ENCODE measurements at regions not wholly inside any gene's neighbourhood (a gene's known extent, or its start where the extent isn't known, plus 50 kb on each side); places are given as distances from the start of the nearest gene placed in this dataset.

GRCh38 chr5:17761326-17761725 is 127.1 kb downstream of the TAF11L14 start:
- no peak overlapping the region for H2BK120ac ChIP-seq (ENCODE audit: low read depth, low read length)
- no peak overlapping the region for H3K23ac ChIP-seq (ENCODE audit: low read depth, low read length)
- no peaks in the 10 kb centered on the region for H4K20me1 ChIP-seq (ENCODE audit: insufficient read depth, low read length)
- no peak overlapping the region for H2AFZ ChIP-seq (replicated peaks; ENCODE audit: low read length, poor library complexity)
- WGBS, 2 experiments (ENCODE audit: extremely low coverage in 2 of 2, insufficient read length in 1 of 2), result no CpG with 5 or more reads among the region's 4 CpGs
- H2BK5ac ChIP-seq (ENCODE audit: low read depth, low read length, poor library complexity, severe bottlenecking), result no peak overlapping the region
- ChIA-PET POLR2A (ENCODE audit: unreplicated experiment) (no interaction called here), CTCF (no interaction called here)
- H3K9me3 ChIP-seq (ENCODE audit: control insufficient read depth, insufficient read depth, low read length), result no peaks in the 10 kb centered on the region; the same call in 1 of the 2 replicates
- dilution Hi-C loops (cut with HindIII; ENCODE audit: low sequenced_read_pairs, unreplicated experiment), result no loop called here
- in situ Hi-C loops (cut with MboI; ENCODE audit: low sequenced_read_pairs), result no loop called here
- no peak overlapping the region for H2AK9ac ChIP-seq (replicated peaks; ENCODE audit: low read depth, low read length, poor library complexity)
- H3K4me2 ChIP-seq (ENCODE audit: low read depth, low read length), result no peak overlapping the region
- no peak overlapping the region for H2BK15ac ChIP-seq (ENCODE audit: low read depth, low read length)
- no peak overlapping the region for H2AK5ac ChIP-seq (ENCODE audit: low read depth, low read length)
- H4K8ac ChIP-seq (ENCODE audit: low read depth in 2 of 2, low read length in 2 of 2), result no peak overlapping the region
- no peak overlapping the region for H4K5ac ChIP-seq (ENCODE audit: low read depth, low read length)
- H3K18ac ChIP-seq (ENCODE audit: low read depth, low read length), result no peak overlapping the region
- BruUV-seq (replicated peaks), result no TSS peak
- no peaks in the 10 kb centered on the region for H3K36me3 ChIP-seq (ENCODE audit: control insufficient read depth, insufficient read depth, low read length)
- no peak overlapping the region for H3K27ac ChIP-seq (ENCODE audit: insufficient read depth, low read length)
- no peak overlapping the region for H3K14ac ChIP-seq (replicated peaks; ENCODE audit: low read depth, low read length)
- H3K56ac ChIP-seq (ENCODE audit: extremely low read depth, insufficient read depth, low read length), result no peak overlapping the region
- TF ChIP-seq RAD21 (IDR thresholded peaks at IDR 0.05; ENCODE audit: low read length) (no peak), BHLHE40 (IDR thresholded peaks at IDR 0.05; ENCODE audit: low read depth, low read length) (no peak), USF2 (IDR thresholded peaks at IDR 0.05; ENCODE audit: low read depth, low read length) (no peak), NFE2L2 (IDR thresholded peaks at IDR 0.05; ENCODE audit: low read depth, low read length) (no peak), MXI1 (IDR thresholded peaks at IDR 0.05; ENCODE audit: borderline replicate concordance, low read depth, low read length) (no peak), RFX5 (IDR thresholded peaks at IDR 0.05; ENCODE audit: low read depth, low read length) (no peak), CEBPB (IDR thresholded peaks at IDR 0.05; ENCODE audit: low read depth, low read length) (no peak), FOS (IDR thresholded peaks at IDR 0.05; ENCODE audit: low read depth, low read length) (no peak), SMC3 (IDR thresholded peaks at IDR 0.05; ENCODE audit: low read depth, low read length) (no peak), MAFK (IDR thresholded peaks at IDR 0.05; ENCODE audit: low read depth, low read length) (no peak), CHD1 (IDR thresholded peaks at IDR 0.05; ENCODE audit: low read depth, low read length) (no peak)
- no peak overlapping the region for H3K4ac ChIP-seq (ENCODE audit: low read depth, low read length)
- intact Hi-C loops (cut with micrococcal nuclease), result no loop called here
- H3K27me3 ChIP-seq (ENCODE audit: control insufficient read depth, insufficient read depth, low read length), result no peaks in the 10 kb centered on the region
- no peak overlapping the region for H3K9ac ChIP-seq (ENCODE audit: low read depth, low read length)
- H4K91ac ChIP-seq (ENCODE audit: insufficient read depth, low read depth, low read length), result no peak overlapping the region
- no peak for DNase-seq
- no peak overlapping the region for H2BK20ac ChIP-seq (ENCODE audit: low read depth, low read length)
- no peaks in the 10 kb centered on the region for H3K9me1 ChIP-seq (ENCODE audit: insufficient read depth, low read length)
- H3K4me3 ChIP-seq (ENCODE audit: insufficient read depth, low read depth, low read length), result no peak overlapping the region
- H3K4me1 ChIP-seq (ENCODE audit: control insufficient read depth, insufficient read depth, low read length), result no peaks in the 10 kb centered on the region
- no peaks in the 10 kb centered on the region for H3K79me1 ChIP-seq (ENCODE audit: low read depth in 1 of 2, low read length in 2 of 2)
- no peak for ATAC-seq (ENCODE audit: low read depth)

All from IMR-90 (cell line).